ENCODE measurements at regions not wholly inside any gene's neighbourhood (a gene's known extent, or its start where the extent isn't known, plus 50 kb on each side); places are given as distances from the start of the nearest gene placed in this dataset.

- no peaks in the 10 kb centered on the region for H3K36me3 ChIP-seq (ENCODE audit: control insufficient read depth in 4 of 4, insufficient read depth in 3 of 4, low read depth in 1 of 4, low read length in 3 of 4)
- no peaks in the 10 kb centered on the region for H3K9me3 ChIP-seq (ENCODE audit: control insufficient read depth in 4 of 4, low read length in 3 of 4)
- DNase-seq (ENCODE audit: low spot score), result no peak
- H3K27me3 ChIP-seq (ENCODE audit: control insufficient read depth in 4 of 4, insufficient read depth in 4 of 4, low read length in 3 of 4), result no peaks in the 10 kb centered on the region
- no peak overlapping the region for H3K4me3 ChIP-seq (ENCODE audit: low read depth in 1 of 3, low read length in 3 of 3)
- H3K27ac ChIP-seq (ENCODE audit: low read depth in 1 of 2, low read length in 2 of 2), result no peak overlapping the region
- TF ChIP-seq TAF1 (conservative IDR thresholded peaks at IDR 0.05) (no peak), RXRA (IDR thresholded peaks at IDR 0.05) (no peak), GABPA (IDR thresholded peaks at IDR 0.05 in 1 of 2, conservative IDR thresholded peaks at IDR 0.05 in 1 of 2) (no peak), CTCF (IDR thresholded peaks at IDR 0.05; ENCODE audit: low read depth, low read length, missing input control) (no peak), MAX (IDR thresholded peaks at IDR 0.05) (no peak), HNF4A (conservative IDR thresholded peaks at IDR 0.05) (no peak), ATF3 (IDR thresholded peaks at IDR 0.05) (no peak), JUND (IDR thresholded peaks at IDR 0.05) (no peak), SP1 (IDR thresholded peaks at IDR 0.05) (no peak), REST (IDR thresholded peaks at IDR 0.05) (no peak), RAD21 (IDR thresholded peaks at IDR 0.05) (no peak), YY1 (IDR thresholded peaks at IDR 0.05) (no peak)
- WGBS, result 94% methylated on average over 2 of the region's 2 CpGs
- H3K4me1 ChIP-seq (ENCODE audit: control insufficient read depth in 4 of 4, insufficient read depth in 4 of 4, low read length in 3 of 4), result no peaks in the 10 kb centered on the region
- H3K9ac ChIP-seq (ENCODE audit: low read depth in 1 of 2, low read length in 2 of 2), result no peak overlapping the region
Measured at GRCh38 chr2:150706561-150706960, 219.1 kb upstream of the RND3 start.

- WGBS, result 80% methylated on average over 2 of the region's 2 CpGs
- TF ChIP-seq GABPA (IDR thresholded peaks at IDR 0.05 in 1 of 2, conservative IDR thresholded peaks at IDR 0.05 in 1 of 2) (no peak), HNF4G (IDR thresholded peaks at IDR 0.05) (no peak), EGR1 (IDR thresholded peaks at IDR 0.05; ENCODE audit: low read depth in 2 of 2) (no peak), ZBTB33 (IDR thresholded peaks at IDR 0.05) (no peak), TAF1 (conservative IDR thresholded peaks at IDR 0.05) (no peak), RAD21 (IDR thresholded peaks at IDR 0.05) (no peak), FOXA2 (IDR thresholded peaks at IDR 0.05) (no peak), FOXA1 (IDR thresholded peaks at IDR 0.05) (no peak), NR2F2 (IDR thresholded peaks at IDR 0.05) (no peak), JUND (IDR thresholded peaks at IDR 0.05) (no peak), MAX (IDR thresholded peaks at IDR 0.05) (no peak), SP1 (IDR thresholded peaks at IDR 0.05) (no peak), RXRA (IDR thresholded peaks at IDR 0.05) (no peak), ATF3 (IDR thresholded peaks at IDR 0.05) (no peak), YY1 (IDR thresholded peaks at IDR 0.05) (no peak), CTCF (IDR thresholded peaks at IDR 0.05; ENCODE audit: low read depth, low read length, missing input control) (no peak)
- Histone ChIP-seq H3K27me3 (ENCODE audit: control insufficient read depth in 4 of 4, insufficient read depth in 4 of 4, low read length in 3 of 4) (no peaks in the 10 kb centered on the region), H3K9me3 (ENCODE audit: control insufficient read depth in 4 of 4, low read length in 3 of 4) (no peaks in the 10 kb centered on the region), H3K4me1 (ENCODE audit: control insufficient read depth in 4 of 4, insufficient read depth in 4 of 4, low read length in 3 of 4) (peaks cover 0 to 2% (median 0%) of the 10 kb centered on the region in 4 donors), H3K4me3 (ENCODE audit: low read depth in 1 of 3, low read length in 3 of 3) (no peak overlapping the region), H3K36me3 (ENCODE audit: control insufficient read depth in 4 of 4, insufficient read depth in 3 of 4, low read depth in 1 of 4, low read length in 3 of 4) (no peaks in the 10 kb centered on the region), H3K9ac (ENCODE audit: low read depth in 1 of 2, low read length in 2 of 2) (no peak overlapping the region), H3K27ac (ENCODE audit: low read depth in 1 of 2, low read length in 2 of 2) (no peak overlapping the region)
- no peak for DNase-seq (ENCODE audit: low spot score)
Measured at GRCh38 chr2:150705767-150706166, 218.3 kb upstream of the RND3 start.

Data from liver (tissue), 8 donors.